ENCODE measurements at regions not wholly inside any gene's neighbourhood (a gene's known extent, or its start where the extent isn't known, plus 50 kb on each side); places are given as distances from the start of the nearest gene placed in this dataset.

DNA sequence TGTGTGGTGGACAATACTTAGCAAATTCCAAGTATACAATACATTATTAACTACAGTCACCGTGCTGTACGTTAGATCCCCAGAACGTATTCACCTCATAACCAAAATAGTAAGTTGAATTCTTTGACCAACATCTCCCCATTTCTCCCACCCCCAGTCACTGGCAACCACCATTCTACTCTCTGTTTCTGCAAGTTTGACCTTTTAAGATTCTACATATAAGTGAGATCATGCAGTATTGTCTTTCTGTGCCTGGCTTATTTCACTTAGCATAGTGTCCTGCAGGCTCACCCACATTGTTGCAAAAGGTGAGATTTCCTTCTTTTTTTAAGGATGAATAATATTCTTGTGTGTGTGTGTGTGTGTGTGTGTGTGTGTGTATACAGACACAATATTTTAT lies 59.1 kb downstream of the IRAG1 start:
- no peaks in the 10 kb centered on the region for H3K36me3 ChIP-seq (ENCODE audit: control insufficient read depth in 2 of 2, insufficient read depth in 2 of 2, low read length in 1 of 2)
- ChIA-PET RAD21 (ENCODE audit: unreplicated experiment) (no interaction called here), CTCF (interaction anchor here (3.1 kb wide), 1 partner anchor 20 kb away, joined by 21 read pairs; no protein-coding TSS in a partner anchor), POLR2A (no interaction called here), SMC1A (ENCODE audit: uncharacterized antibody, unreplicated experiment) (no interaction called here)
- FAIRE-seq (no peak), DNase-seq (ENCODE audit: low read depth, low spot score) (no peak), ATAC-seq (no peak)
- no peak for TF ChIP-seq RAD21 (IDR thresholded peaks at IDR 0.05; ENCODE audit: insufficient read depth, low read depth, low read length)
- TF ChIP-seq KAT2A (conservative IDR thresholded peaks at IDR 0.05; ENCODE audit: control insufficient read depth, low read depth, low read length), result no peak
- no peak for TF ChIP-seq ZZZ3 (IDR thresholded peaks at IDR 0.05; ENCODE audit: control insufficient read depth, insufficient read length, low read depth)
- TF ChIP-seq ZNF24 (IDR thresholded peaks at IDR 0.05), result no peak
- TF ChIP-seq FOXM1 (IDR thresholded peaks at IDR 0.05; ENCODE audit: low read depth, low read length), result no peak
- no peak for TF ChIP-seq STAT3 (IDR thresholded peaks at IDR 0.05; ENCODE audit: low read depth, low read length)
- TF ChIP-seq NFYA (IDR thresholded peaks at IDR 0.05; ENCODE audit: borderline replicate concordance, low read depth, low read length), result no peak
- TF ChIP-seq BMI1 (IDR thresholded peaks at IDR 0.05; ENCODE audit: borderline replicate concordance), result no peak
- no peak for TF ChIP-seq CEBPZ (IDR thresholded peaks at IDR 0.05; ENCODE audit: low read depth, low read length)
- TF ChIP-seq CBX5 (IDR thresholded peaks at IDR 0.05; ENCODE audit: low read depth), result no peak
- TF ChIP-seq HDAC6 (IDR thresholded peaks at IDR 0.05; ENCODE audit: unreplicated experiment), result no peak
- no peaks in the 10 kb centered on the region for H3K4me1 ChIP-seq (ENCODE audit: control insufficient read depth, insufficient read depth, low read length)
- no peak overlapping the region for H3K4me3 ChIP-seq
- H4K20me1 ChIP-seq (ENCODE audit: control insufficient read depth, insufficient read depth), result no peaks in the 10 kb centered on the region
- H2AFZ ChIP-seq (ENCODE audit: control insufficient read depth, low read depth, low read length), result no peak overlapping the region
- H3K9ac ChIP-seq (ENCODE audit: control insufficient read depth, insufficient read depth, low read length), result no peak overlapping the region
- no peak overlapping the region for H3K27ac ChIP-seq (ENCODE audit: control insufficient read depth, insufficient read depth)
- in situ Hi-C loops (cut with MboI) (no loop called here), intact Hi-C loops (cut with micrococcal nuclease; ENCODE audit: unreplicated experiment) (no loop called here)
- 60% methylated on average over 3 of the region's 3 CpGs for WGBS (ENCODE audit: insufficient coverage, insufficient replicate concordance, low lambda C conversion rate, missing lambda C conversion rate)
- H3K4me2 ChIP-seq (ENCODE audit: control insufficient read depth, insufficient read depth), result no peak overlapping the region
- no peaks in the 10 kb centered on the region for H3K79me2 ChIP-seq (ENCODE audit: control insufficient read depth, insufficient read depth, low read length)
- no TSS peak for BruUV-seq (replicated peaks)
- no peaks in the 10 kb centered on the region; a peak in 2 of 4 replicates for H3K27me3 ChIP-seq (replicated peaks in 1 of 2; ENCODE audit: control insufficient read depth in 2 of 2, insufficient read depth in 2 of 2, low read length in 1 of 2)
- H3K9me3 ChIP-seq (replicated peaks; ENCODE audit: control insufficient read depth, insufficient read depth, low read length), result no peaks in the 10 kb centered on the region

Data from GM12878 (cell line).